IMR-90 (cell line): ENCODE measurements at regions not wholly inside any gene's neighbourhood (a gene's known extent, or its start where the extent isn't known, plus 50 kb on each side); places are given as distances from the start of the nearest gene placed in this dataset.

Experiments
- ATAC-seq: fragments of 200-7000 bp; cut with Tn5 transposase; 2 replicates; pipeline ENCODE4 v1.9.1; 2020; ENCODE audit warnings: low read depth, mild to moderate bottlenecking, moderate library complexity
- BruUV-seq: library from RNA; stranded (reverse); fragments of 400-500 nt; replicated peaks from 2 replicates; lab custom pipeline; 2021; lab: Mats Ljungman, UMichigan
- CTCF ChIA-PET: fragments of 300-600 bp; formaldehyde crosslinking; extraction: SDS; loops from one replicate; lab custom pipeline; 2021; ENCODE audit warnings: antibody characterized with exemption; lab: Yijun Ruan, JAX
- POLR2A ChIA-PET: fragments of 300-600 bp; sonication (Branson Sonifier 250); formaldehyde crosslinking; loops from one replicate; lab custom pipeline; 2022; ENCODE audit warnings: antibody characterized with exemption; ENCODE audit not compliant: unreplicated experiment; lab: Charles Lee
- DNase-seq: peaks from one replicate; pipeline ENCODE4 v3.0.0; 2013
- H2AFZ ChIP-seq: replicated peaks from 2 replicates; pipeline ENCODE3; 2013; ENCODE audit warnings: low read length, mild to moderate bottlenecking; ENCODE audit not compliant: poor library complexity
- H2AK5ac ChIP-seq: 2 replicates; pipeline ENCODE4 v1.6.1; 2013; ENCODE audit warnings: low read depth, low read length, inconsistent platforms
- H2AK9ac ChIP-seq: replicated peaks from 2 replicates; pipeline ENCODE3; 2013; ENCODE audit warnings: mild to moderate bottlenecking, low read depth, low read length, moderate library complexity; ENCODE audit not compliant: poor library complexity
- H2BK120ac ChIP-seq: 2 replicates; pipeline ENCODE4 v1.6.1; 2013; ENCODE audit warnings: low read depth, low read length, inconsistent platforms
- H2BK15ac ChIP-seq: 3 replicates; pipeline ENCODE4 v1.6.1; 2013; ENCODE audit warnings: low read depth, low read length, inconsistent platforms
- H2BK20ac ChIP-seq: 2 replicates; pipeline ENCODE4 v1.6.1; 2013; ENCODE audit warnings: low read depth, mild to moderate bottlenecking, inconsistent platforms, low read length, moderate library complexity
- H2BK5ac ChIP-seq: 2 replicates; pipeline ENCODE4 v1.6.1; 2013; ENCODE audit warnings: mild to moderate bottlenecking, low read depth, low read length, inconsistent platforms; ENCODE audit not compliant: poor library complexity, severe bottlenecking
- H3K14ac ChIP-seq: replicated peaks from 2 replicates; pipeline ENCODE4 v1.6.1; 2013; ENCODE audit warnings: low read depth, low read length, inconsistent platforms
- H3K18ac ChIP-seq: 2 replicates; pipeline ENCODE4 v1.6.1; 2013; ENCODE audit warnings: low read depth, low read length, control low read depth
- H3K23ac ChIP-seq: 2 replicates; pipeline ENCODE4 v1.6.1; 2013; ENCODE audit warnings: low read depth, low read length, inconsistent platforms
- H3K27ac ChIP-seq: 2 replicates; pipeline ENCODE4 v1.5.1; 2013; ENCODE audit warnings: mild to moderate bottlenecking, control low read depth, low read length; ENCODE audit not compliant: insufficient read depth
- H3K27me3 ChIP-seq: 2 replicates; pipeline ENCODE4 v1.6.1; 2013; ENCODE audit warnings: low read length; ENCODE audit not compliant: control insufficient read depth, insufficient read depth
- H3K36me3 ChIP-seq: 2 replicates; pipeline ENCODE4 v1.6.1; 2013; ENCODE audit warnings: low read length, mixed read lengths; ENCODE audit not compliant: control insufficient read depth, insufficient read depth
- H3K4ac ChIP-seq: 2 replicates; pipeline ENCODE4 v1.6.1; 2013; ENCODE audit warnings: low read depth, low read length, inconsistent platforms
- H3K4me1 ChIP-seq: 2 replicates; pipeline ENCODE4 v1.6.1; 2013; ENCODE audit warnings: low read length, mixed read lengths; ENCODE audit not compliant: control insufficient read depth, insufficient read depth
- H3K4me2 ChIP-seq: 2 replicates; pipeline ENCODE4 v1.6.1; 2013; ENCODE audit warnings: low read depth, mild to moderate bottlenecking, control low read depth, low read length, moderate library complexity
- H3K4me3 ChIP-seq: 2 replicates; pipeline ENCODE4 v1.5.1; 2013; ENCODE audit warnings: low read depth, mild to moderate bottlenecking, control low read depth, low read length, moderate library complexity; ENCODE audit not compliant: insufficient read depth
- H3K56ac ChIP-seq: 2 replicates; pipeline ENCODE4 v1.6.1; 2013; ENCODE audit warnings: low read length, inconsistent platforms; ENCODE audit not compliant: insufficient read depth; ENCODE audit errors: extremely low read depth
- H3K79me1 ChIP-seq, 2 experiments: 2 replicates each; pipeline ENCODE4 v1.6.1; 2013; ENCODE audit warnings: low read length in 2 of 2, inconsistent platforms in 1 of 2, low read depth in 1 of 2
- H3K9ac ChIP-seq: 2 replicates; pipeline ENCODE4 v1.6.1; 2013; ENCODE audit warnings: low read depth, low read length, control low read depth
- H3K9me1 ChIP-seq: 2 replicates; pipeline ENCODE4 v1.6.1; 2013; ENCODE audit warnings: low read length, inconsistent platforms; ENCODE audit not compliant: insufficient read depth
- H3K9me3 ChIP-seq: 2 replicates; pipeline ENCODE4 v1.6.1; 2013; ENCODE audit warnings: low read length; ENCODE audit not compliant: control insufficient read depth, insufficient read depth
- H4K20me1 ChIP-seq: 2 replicates; pipeline ENCODE4 v1.6.1; 2013; ENCODE audit warnings: low read length, inconsistent platforms; ENCODE audit not compliant: insufficient read depth
- H4K5ac ChIP-seq: 2 replicates; pipeline ENCODE4 v1.6.1; 2013; ENCODE audit warnings: mild to moderate bottlenecking, low read depth, low read length, control low read depth
- H4K8ac ChIP-seq, 2 experiments: 2 replicates each; pipeline ENCODE4 v1.6.1; 2013; ENCODE audit warnings: low read depth in 2 of 2, low read length in 2 of 2, control low read depth in 1 of 2, inconsistent platforms in 1 of 2
- H4K91ac ChIP-seq: 2 replicates; pipeline ENCODE4 v1.6.1; 2013; ENCODE audit warnings: low read depth, low read length, inconsistent platforms; ENCODE audit not compliant: insufficient read depth
- ELK1 ChIP-seq: fragments of 150-350 bp; IDR thresholded peaks from 2 replicates; pipeline ENCODE4 v1.6.1; 2016; ENCODE audit warnings: low read depth, mild to moderate bottlenecking, low read length, moderate library complexity, borderline replicate concordance
- NFE2L2 ChIP-seq: fragments of 150-350 bp; IDR thresholded peaks from 2 replicates; pipeline ENCODE4 v1.6.1; 2016; ENCODE audit warnings: low read depth, mild to moderate bottlenecking, low read length
- WGBS, 2 experiments: methylation state at CpG; one replicate each; pipeline versions ENCODE4 v1.1.5 to v1.1.7; 2013; ENCODE audit warnings: missing lambda C conversion rate in 2 of 2; ENCODE audit not compliant: insufficient read length in 1 of 2; ENCODE audit errors: extremely low coverage in 2 of 2; 5-methylcytosine and 5-hydroxymethylcytosine counted together
- dilution Hi-C: fragments of 300-500 bp; cut with HindIII; formaldehyde crosslinking; loops from one replicate; pipeline ENCODE4 v1.14.3; 2018; ENCODE audit warnings: low sequenced_read_pairs; ENCODE audit not compliant: unreplicated experiment
- in situ Hi-C: fragments of 300-500 bp; cut with MboI; formaldehyde crosslinking; loops from 3 replicates; pipeline ENCODE4 v1.14.3; 2019; ENCODE audit warnings: low sequenced_read_pairs, inconsistent platforms, mixed read lengths
- intact Hi-C: fragments of 100-400 bp; cut with micrococcal nuclease; formaldehyde crosslinking; loops from 2 replicates; pipeline ENCODE4 v1.10.0; 2022

GRCh38 chr2:58649756-58650155, 408.6 kb upstream of the FANCL start:
- H3K4me1 ChIP-seq: no peaks in the 10 kb centered on the region
- no peak overlapping the region for H3K27ac ChIP-seq
- H4K8ac ChIP-seq: no peak overlapping the region
- no peak overlapping the region for H3K18ac ChIP-seq
- intact Hi-C loops (no loop called here), in situ Hi-C loops (no loop called here), dilution Hi-C loops (no loop called here)
- ATAC-seq (no peak), DNase-seq (no peak)
- H2BK120ac ChIP-seq: no peak overlapping the region
- H3K9ac ChIP-seq: no peak overlapping the region
- H3K4me2 ChIP-seq: no peak overlapping the region
- H3K14ac ChIP-seq: no peak overlapping the region
- no peak overlapping the region for H3K23ac ChIP-seq
- H2AK5ac ChIP-seq: no peak overlapping the region
- no TSS peak for BruUV-seq
- ChIA-PET CTCF (no interaction called here), POLR2A (no interaction called here)
- H2BK15ac ChIP-seq: no peak overlapping the region
- H4K91ac ChIP-seq: no peak overlapping the region
- no peak overlapping the region for H3K4ac ChIP-seq
- H3K9me3 ChIP-seq: no peaks in the 10 kb centered on the region
- H4K20me1 ChIP-seq: no peaks in the 10 kb centered on the region
- no peak overlapping the region for H2BK5ac ChIP-seq
- no peak for TF ChIP-seq ELK1
- no peak for TF ChIP-seq NFE2L2
- H2AK9ac ChIP-seq: no peak overlapping the region
- H4K5ac ChIP-seq: no peak overlapping the region
- H3K27me3 ChIP-seq: no peaks in the 10 kb centered on the region; the same call in 1 of the 2 replicates
- no peak overlapping the region for H3K56ac ChIP-seq
- no peaks in the 10 kb centered on the region for H3K9me1 ChIP-seq
- H3K79me1 ChIP-seq: no peaks in the 10 kb centered on the region
- no peak overlapping the region for H2AFZ ChIP-seq
- H3K36me3 ChIP-seq: no peaks in the 10 kb centered on the region
- WGBS, 2 experiments: no CpG with 5 or more reads among the region's 2 CpGs
- no peak overlapping the region for H3K4me3 ChIP-seq
- H2BK20ac ChIP-seq: no peak overlapping the region
